ENCODE measurements at regions not wholly inside any gene's neighbourhood (a gene's known extent, or its start where the extent isn't known, plus 50 kb on each side); places are given as distances from the start of the nearest gene placed in this dataset.

DNA sequence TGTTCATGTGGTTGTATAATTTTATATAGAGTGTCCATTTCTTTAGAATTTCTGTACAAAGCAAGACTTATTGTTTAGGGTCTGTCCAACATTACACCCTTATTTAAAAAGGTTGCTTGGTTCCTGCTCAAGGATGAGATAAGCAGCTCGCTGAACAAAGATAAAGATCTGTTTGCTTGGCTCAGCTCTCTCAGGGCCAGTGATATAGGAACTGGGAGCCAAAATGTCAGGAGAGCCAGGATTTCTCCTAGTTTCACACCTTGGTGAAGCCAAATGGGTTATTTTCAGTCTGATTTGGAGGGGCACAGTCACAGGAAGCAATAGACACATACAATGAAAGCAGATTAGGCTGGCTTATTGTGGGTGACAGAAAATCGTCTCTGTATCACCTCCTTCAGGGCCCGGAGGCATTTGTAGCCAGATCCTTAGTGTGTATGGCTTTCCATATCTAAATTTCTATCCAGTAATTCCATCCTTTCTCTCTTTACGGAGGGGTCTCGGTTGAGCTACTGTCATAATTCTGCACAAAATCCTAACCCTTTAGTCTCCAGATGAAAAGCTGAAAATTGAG is 396.4 kb downstream of the TMEM232 start:
- no peak for DNase-seq (ENCODE audit: low read depth)
- TF ChIP-seq, protein P1, sequence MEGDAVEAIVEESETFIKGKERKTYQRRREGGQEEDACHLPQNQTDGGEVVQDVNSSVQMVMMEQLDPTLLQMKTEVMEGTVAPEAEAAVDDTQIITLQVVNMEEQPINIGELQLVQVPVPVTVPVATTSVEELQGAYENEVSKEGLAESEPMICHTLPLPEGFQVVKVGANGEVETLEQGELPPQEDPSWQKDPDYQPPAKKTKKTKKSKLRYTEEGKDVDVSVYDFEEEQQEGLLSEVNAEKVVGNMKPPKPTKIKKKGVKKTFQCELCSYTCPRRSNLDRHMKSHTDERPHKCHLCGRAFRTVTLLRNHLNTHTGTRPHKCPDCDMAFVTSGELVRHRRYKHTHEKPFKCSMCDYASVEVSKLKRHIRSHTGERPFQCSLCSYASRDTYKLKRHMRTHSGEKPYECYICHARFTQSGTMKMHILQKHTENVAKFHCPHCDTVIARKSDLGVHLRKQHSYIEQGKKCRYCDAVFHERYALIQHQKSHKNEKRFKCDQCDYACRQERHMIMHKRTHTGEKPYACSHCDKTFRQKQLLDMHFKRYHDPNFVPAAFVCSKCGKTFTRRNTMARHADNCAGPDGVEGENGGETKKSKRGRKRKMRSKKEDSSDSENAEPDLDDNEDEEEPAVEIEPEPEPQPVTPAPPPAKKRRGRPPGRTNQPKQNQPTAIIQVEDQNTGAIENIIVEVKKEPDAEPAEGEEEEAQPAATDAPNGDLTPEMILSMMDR (IDR thresholded peaks at IDR 0.05; ENCODE audit: insufficient read depth, low read depth, low read length): no peak
- Histone ChIP-seq H3K27me3 (ENCODE audit: control insufficient read depth, insufficient read depth, low read length) (no peaks in the 10 kb centered on the region), H3K36me3 (ENCODE audit: control insufficient read depth, insufficient read depth, low read length) (no peaks in the 10 kb centered on the region), H3K4me3 (ENCODE audit: low read depth, low read length) (no peak overlapping the region)
- ChIA-PET POLR2A (no interaction called here), CTCF (no interaction called here)

GRCh38 chr5:110333384-110333783 is 393.1 kb downstream of the TMEM232 start:
- CTCF ChIA-PET: interaction anchor here (0.7 kb wide), 1 partner anchor 620 kb away, joined by 3 read pairs; no protein-coding TSS in a partner anchor
- no peak for DNase-seq (ENCODE audit: low read depth)
- Histone ChIP-seq H3K27me3 (ENCODE audit: control insufficient read depth, insufficient read depth, low read length) (no peaks in the 10 kb centered on the region), H3K36me3 (ENCODE audit: control insufficient read depth, insufficient read depth, low read length) (no peaks in the 10 kb centered on the region), H3K4me3 (ENCODE audit: low read depth, low read length) (no peak overlapping the region)
- TF ChIP-seq, protein P1 (IDR thresholded peaks at IDR 0.05; ENCODE audit: insufficient read depth, low read depth, low read length): no peak
- POLR2A ChIA-PET: no interaction called here

GRCh38 chr5:110335361-110336066 is 391.0 kb downstream of the TMEM232 start:
- CTCF ChIA-PET: no interaction called here
- H3K4me3 ChIP-seq (ENCODE audit: low read depth, low read length): no peak overlapping the region

GRCh38 chr5:110338341-110339083 is 388.0 kb downstream of the TMEM232 start:
- no peaks in the 10 kb centered on the region for H3K27me3 ChIP-seq (ENCODE audit: control insufficient read depth, insufficient read depth, low read length)
- H3K4me3 ChIP-seq (ENCODE audit: low read depth, low read length): no peak overlapping the region
- ChIA-PET POLR2A (no interaction called here), CTCF (interaction anchor here (0.9 kb wide), 1 partner anchor 11 kb away, joined by 3 read pairs; no protein-coding TSS in a partner anchor)
- no peaks in the 10 kb centered on the region for H3K36me3 ChIP-seq (ENCODE audit: control insufficient read depth, insufficient read depth, low read length)
- TF ChIP-seq, protein P1 (IDR thresholded peaks at IDR 0.05; ENCODE audit: insufficient read depth, low read depth, low read length): no peak
- DNase-seq (ENCODE audit: low read depth): no peak

More at GRCh38 chr5:110335361-110336066, 391.0 kb downstream of the TMEM232 start:
- Histone ChIP-seq H3K36me3 (ENCODE audit: control insufficient read depth, insufficient read depth, low read length) (no peaks in the 10 kb centered on the region), H3K27me3 (ENCODE audit: control insufficient read depth, insufficient read depth, low read length) (no peaks in the 10 kb centered on the region)
- TF ChIP-seq, protein P1 (IDR thresholded peaks at IDR 0.05; ENCODE audit: insufficient read depth, low read depth, low read length): no peak
- POLR2A ChIA-PET: no interaction called here
- peak; percentile 78 for DNase-seq (ENCODE audit: low read depth)

DNA sequence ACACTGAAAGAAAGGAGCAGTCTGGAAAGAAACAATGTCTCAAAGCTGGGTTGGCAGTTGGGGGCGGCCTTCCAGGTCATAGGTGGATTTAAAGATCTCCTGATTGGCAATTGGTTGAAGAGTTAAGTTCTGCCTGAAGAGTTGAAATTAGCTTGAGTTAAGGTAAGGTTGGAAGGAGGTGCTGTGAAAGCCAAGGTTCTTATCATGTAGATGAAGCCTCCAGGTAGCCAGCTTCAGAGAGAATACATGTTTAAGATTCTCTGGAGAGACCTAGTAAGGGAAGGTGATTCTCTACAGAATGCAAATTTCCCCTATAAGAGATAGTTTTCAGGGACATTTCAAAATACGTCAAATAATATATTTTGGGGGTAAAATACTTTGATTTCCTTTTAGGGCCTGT is 387.1 kb downstream of the TMEM232 start:
- DNase-seq (ENCODE audit: low read depth): no peak
- POLR2A ChIA-PET: no interaction called here
- CTCF ChIA-PET: interaction anchor here (0.9 kb wide), 1 partner anchor 10 kb away, joined by 3 read pairs; no protein-coding TSS in a partner anchor
- no peak overlapping the region for H3K4me3 ChIP-seq (ENCODE audit: low read depth, low read length)
- no peaks in the 10 kb centered on the region for H3K36me3 ChIP-seq (ENCODE audit: control insufficient read depth, insufficient read depth, low read length)
- TF ChIP-seq, protein P1 (IDR thresholded peaks at IDR 0.05; ENCODE audit: insufficient read depth, low read depth, low read length): no peak
- H3K27me3 ChIP-seq (ENCODE audit: control insufficient read depth, insufficient read depth, low read length): no peaks in the 10 kb centered on the region
